Left renal pelvis (tissue), 4 donors: ENCODE measurements at regions not wholly inside any gene's neighbourhood (a gene's known extent, or its start where the extent isn't known, plus 50 kb on each side); places are given as distances from the start of the nearest gene placed in this dataset.

Experiments
- DNase-seq, 4 donors: peaks; one replicate each; pipeline ENCODE4 v3.0.0-alpha.2; 2013; ENCODE audit warnings: low read depth in 4 of 4, low spot score in 3 of 4

- no peak for DNase-seq
Measured at GRCh38 chr5:73272351-73272750, 99.4 kb downstream of the TMEM174 start.

GRCh38 chr5:73268826-73269225 lies 95.8 kb downstream of the TMEM174 start:
- DNase-seq = no peak

- DNase-seq = no peak
Measured at GRCh38 chr5:73267766-73268435, 94.9 kb downstream of the TMEM174 start.

DNA sequence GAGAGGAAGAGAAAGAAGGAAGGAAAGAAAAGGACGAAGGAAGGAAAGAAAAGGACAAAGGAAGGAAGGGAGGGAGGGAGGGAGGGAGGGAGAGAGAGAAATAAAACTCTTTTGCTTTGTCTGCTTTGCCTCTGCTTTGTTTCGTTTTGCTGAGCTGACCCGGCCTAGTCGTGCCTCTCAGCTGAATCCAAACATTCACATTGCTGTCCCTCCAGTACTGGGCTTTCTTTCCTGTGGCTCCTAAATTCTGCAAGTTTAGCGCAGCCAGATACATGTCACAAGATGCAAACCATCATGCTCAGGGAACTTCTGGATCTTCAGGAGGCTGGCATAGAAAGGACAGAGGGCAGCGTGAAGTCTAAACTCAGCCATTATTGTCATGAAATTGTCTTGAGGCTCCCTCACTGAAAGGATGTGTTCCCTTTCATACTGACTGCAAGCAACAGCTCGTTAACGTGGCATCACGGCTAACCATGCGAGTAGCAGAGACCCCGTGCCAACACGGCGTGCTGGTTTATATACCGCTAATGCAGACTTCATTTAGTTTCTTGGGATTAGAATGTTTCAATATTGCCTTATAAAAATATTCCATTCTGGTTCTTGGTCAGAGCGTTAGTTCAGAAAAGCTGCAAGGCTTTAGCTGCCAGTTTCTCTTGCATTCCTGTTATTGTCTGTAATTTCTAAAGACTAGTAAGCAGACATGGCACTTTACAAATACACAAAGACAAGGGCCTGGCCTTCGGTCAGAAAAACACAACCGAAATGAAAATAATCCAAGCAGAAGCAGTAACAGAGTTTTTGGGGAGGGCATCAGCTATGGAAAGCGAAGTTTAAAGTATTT lies 94.2 kb downstream of the TMEM174 start:
- no peak for DNase-seq

GRCh38 chr5:73266176-73266738 lies 93.3 kb downstream of the TMEM174 start:
- no peak for DNase-seq

DNA sequence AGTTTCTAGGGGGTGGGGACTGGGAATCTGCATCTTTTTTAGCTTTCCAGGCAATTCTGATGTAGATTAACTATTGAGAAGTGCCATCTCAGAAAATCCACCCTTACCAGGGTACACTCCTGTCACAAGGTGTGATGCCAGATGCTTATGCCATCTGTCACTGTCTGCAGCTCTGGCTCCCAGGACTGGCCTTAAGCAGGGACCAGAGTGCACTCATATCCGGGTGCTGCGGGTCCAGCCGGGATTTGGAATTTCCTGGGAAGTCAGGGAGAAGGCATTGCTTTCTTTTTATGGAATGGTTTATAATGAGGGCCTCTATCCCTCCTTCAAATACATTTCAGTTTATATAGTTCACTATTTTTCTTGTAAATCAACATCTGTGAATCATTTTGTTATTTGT lies 92.6 kb downstream of the TMEM174 start:
- no peak for DNase-seq

- DNase-seq = no peak
Measured at GRCh38 chr5:73264631-73265030, 91.6 kb downstream of the TMEM174 start.

DNA sequence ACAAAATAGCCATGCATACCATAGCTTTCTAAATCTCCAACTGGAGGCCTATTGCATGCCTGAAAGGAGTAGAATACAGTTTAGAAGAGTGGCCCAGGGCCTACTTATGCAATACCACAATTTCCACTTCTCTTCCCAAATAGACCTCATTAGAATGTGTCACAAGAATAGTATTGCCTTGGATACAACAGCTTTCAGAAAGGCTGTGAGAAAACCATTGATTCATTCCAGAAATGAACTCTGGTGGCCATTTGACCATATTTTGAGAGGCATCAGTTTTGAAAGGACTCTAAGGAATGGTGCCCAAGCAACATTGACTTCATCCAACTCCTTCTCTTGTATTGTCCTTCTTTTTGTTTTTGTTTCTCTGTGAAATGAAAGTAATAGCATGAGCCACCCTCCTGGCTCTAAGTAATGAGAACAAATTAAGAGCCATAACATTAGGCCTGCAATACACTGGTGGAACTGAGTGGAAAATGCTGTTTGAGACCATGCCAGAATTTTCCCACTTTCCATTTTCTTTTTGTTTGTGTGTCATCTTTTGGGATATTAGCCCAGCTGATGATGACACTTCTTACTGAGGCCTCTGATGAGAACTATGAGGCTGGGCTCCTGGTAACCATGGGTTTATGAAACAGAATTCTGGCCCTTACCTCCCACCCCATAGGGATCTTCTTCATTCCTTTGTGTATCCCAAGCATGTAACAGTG lies 90.2 kb downstream of the TMEM174 start:
- DNase-seq = no peak

GRCh38 chr5:73256862-73257261 lies 83.9 kb downstream of the TMEM174 start:
- DNase-seq = no peak

- no peak for DNase-seq
Measured at GRCh38 chr5:73256462-73256861, 83.5 kb downstream of the TMEM174 start.

DNA sequence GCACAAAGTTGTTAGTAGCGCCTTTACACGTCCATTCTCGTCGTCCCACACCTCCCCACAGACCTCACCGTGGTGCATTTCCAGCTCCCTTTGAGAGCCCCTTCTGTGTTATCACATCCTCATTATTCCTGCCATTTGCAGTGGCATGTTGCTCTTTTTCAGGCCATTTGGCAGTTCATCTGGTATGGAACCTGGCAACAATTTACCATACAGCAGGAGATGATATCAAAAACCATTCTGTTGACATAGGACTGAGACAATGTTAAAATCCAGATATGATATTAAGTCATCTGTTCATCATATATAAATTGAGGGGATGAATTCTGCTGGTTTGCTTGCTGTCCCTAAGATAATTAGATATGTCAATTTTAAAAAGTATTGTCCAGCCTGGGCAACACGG lies 83.0 kb downstream of the TMEM174 start:
- DNase-seq = no peak

DNA sequence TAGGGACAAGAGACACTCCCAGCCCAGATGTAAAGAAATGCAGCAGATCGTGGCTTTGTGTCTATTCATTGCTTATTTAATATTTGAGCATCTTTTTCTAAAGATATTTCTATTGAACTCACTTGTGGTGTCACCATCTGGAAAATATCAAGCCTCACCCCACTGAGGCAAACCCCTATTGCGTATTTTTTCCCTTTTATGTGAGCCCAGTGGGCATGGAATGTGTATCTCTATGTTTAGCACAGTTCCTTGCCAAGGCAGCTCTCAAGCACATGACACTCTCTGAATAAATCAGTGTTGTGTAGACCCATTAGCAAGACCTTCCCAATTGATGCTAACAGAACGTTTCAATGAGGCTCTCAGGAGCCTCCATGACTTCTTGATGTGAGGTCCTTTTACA lies 81.6 kb downstream of the TMEM174 start:
- no peak for DNase-seq

- DNase-seq = no peak
Measured at GRCh38 chr5:73253047-73253660, 80.2 kb downstream of the TMEM174 start.

DNA sequence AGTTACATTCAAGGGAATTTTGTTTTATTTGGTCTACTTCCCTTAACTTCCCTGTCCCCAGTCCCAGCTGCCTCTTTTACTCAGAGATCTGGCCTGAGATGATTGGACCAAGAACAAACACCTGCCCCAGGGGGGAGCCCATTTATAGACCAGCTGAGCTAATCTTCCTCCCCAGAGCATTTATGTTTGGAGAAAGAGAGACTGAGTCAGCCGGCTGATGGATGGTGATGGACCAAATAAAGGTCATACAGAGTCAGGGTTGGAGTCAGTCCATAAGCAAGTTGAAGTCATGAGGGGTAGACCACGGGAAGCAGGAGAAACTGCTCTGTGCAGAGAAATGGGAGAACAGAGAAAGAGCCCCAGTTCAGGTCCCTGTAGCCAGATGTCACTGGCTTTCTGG lies 77.7 kb downstream of the TMEM174 start:
- DNase-seq = no peak

- DNase-seq = no peak
Measured at GRCh38 chr5:73242735-73243134, 69.7 kb downstream of the TMEM174 start.

DNA sequence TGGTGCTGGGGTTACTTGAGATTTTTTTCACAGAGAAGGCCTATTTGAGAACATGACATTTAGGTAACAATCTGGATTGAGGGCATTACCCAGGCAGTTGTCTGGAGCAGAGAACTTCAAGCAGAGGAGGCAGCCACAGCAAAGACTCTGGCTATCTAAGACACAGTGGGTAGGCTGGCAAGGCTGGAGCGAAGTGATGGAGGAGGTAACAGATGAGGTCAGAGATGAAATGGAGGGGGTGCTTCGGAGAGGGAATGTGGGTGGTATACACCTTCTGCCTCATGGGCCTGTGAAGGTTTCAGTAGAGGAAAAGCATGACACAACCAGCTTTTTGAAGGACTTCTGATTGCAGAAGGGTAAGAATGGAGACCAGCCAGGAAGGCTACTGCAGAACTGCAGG lies 65.9 kb downstream of the TMEM174 start:
- no peak for DNase-seq

DNA sequence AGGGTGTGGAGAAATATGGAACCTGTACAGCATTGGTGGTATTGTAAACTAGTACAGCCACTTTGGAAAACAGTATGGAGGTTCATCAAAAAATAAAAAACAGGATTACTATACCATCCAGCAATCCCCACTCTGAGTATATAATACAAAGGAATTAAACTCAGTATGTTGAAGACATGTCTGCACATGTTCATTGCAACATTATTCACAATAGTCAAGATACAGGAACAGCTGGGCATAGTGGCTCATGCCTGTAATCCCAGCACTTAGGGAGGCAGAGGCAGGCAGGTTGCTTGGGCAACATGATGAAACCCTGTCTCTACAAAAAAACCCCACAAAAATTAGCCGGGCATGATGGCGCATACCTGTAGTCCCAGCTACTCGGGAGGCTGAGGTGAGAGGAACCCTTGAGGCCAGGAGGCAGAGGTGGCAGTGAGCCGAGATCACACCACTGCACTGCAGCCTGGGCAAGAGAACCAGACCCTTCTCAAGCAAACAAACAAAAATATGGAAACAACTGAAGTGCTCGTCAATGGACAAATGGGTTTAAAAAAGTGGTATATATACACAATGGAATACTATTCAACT lies 63.6 kb downstream of the TMEM174 start:
- DNase-seq = no peak

DNA sequence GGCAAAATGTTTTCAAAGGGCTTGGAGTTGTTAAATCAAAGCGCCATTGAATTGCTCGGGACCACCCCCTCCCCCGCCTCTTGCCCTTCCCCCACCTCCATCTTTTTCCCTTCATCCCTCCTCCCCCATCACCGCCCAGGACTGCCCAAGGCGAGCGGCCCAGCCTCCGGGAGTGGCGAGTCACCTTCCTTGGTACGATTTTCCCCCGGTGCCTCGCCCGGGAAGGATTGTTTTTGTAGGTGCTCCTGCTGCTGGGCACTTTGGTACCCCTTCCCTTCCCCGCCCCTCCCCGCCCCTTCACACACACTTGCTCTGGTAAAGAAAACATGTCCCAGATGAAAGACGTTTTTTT lies 61.2 kb downstream of the TMEM174 start:
- DNase-seq = no peak

DNA sequence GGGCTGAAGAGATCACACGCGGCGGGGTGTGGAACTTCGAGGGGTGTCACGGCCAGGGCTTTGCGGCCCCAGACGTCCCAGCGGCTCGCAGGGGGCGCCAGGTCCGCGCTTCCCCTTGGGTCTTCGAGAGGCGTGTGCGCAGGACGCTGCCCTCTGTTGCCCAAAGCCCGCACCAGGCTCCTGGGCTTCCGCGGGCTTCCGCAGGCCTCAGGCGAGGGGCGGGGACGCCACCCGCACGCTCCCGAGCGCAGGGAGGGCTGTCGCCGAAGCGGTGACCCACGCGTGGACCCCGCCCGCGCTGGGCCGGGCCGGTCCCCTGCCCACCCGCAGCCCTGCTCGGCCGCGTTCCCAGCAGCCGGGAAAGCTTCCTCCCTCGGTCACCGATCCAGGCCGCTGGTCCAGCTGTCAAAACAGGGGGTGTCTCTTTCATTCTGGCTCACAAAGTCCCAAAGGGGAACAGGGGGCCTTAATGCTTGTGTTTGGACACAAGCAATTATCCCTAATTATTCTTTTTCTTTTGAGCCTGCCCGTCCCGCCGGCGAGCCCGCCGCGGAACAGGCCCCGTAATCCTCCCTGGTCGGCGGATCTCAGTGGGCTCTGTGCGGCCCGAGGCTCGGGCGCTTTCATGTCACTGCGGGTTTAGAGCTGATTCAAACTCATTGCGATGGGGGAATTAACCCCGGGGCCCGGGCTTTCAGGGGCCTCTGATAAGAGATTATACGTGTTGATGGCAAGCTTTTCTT lies 60.6 kb downstream of the TMEM174 start:
- DNase-seq = no peak

GRCh38 chr5:73233053-73233460 lies 60.1 kb downstream of the TMEM174 start:
- no peak for DNase-seq
